GM18519 (cell line): ENCODE measurements at regions not wholly inside any gene's neighbourhood (a gene's known extent, or its start where the extent isn't known, plus 50 kb on each side); places are given as distances from the start of the nearest gene placed in this dataset.

Experiments used
- ATAC-seq: cut with Tn5 transposase; IDR thresholded peaks from one replicate; pipeline ENCODE4 v1.9.1; 2021; ENCODE audit warnings: mild to moderate bottlenecking, moderate library complexity; ENCODE audit not compliant: unreplicated experiment, low FRiP score

DNA sequence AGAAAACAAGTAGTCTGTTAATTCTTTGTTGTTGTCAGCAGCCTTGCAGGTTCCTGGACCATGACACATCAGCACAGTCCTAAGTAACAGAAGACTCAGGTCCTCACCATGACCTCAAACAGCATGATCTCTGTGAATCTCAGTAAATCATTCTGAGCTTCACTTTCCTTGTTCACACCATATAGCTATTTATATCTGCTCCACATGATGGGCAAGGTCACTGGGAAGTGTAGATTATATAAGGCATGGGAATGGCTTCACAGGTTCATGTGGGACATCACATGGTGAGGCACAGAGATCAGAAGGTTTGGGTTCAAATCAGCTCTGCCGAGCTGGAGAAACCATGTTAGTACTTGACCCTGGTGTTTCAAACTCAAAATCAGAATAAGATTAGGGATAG, 245.4 kb upstream of the SPTLC3 start:
- no peak for ATAC-seq

DNA sequence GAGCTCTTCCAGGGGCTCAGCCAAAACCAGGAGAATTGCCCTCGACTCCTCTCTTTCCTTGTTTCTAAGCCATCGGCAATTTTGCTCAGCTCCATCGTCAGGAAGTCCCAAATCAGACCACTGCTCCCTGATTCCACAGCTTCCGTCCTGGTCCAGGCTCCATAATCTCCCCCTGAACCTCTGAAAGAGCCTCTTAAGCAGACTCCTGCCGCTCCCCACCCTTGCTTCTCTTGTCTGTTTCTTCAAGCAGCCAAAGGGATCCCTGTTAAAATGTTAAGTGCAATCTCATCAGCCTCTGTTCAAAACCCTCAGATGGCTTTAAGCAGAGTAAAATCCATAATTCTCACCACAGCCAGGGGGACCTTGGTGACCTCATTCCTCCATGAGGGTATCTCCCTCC, 244.7 kb upstream of the SPTLC3 start:
- no peak for ATAC-seq

DNA sequence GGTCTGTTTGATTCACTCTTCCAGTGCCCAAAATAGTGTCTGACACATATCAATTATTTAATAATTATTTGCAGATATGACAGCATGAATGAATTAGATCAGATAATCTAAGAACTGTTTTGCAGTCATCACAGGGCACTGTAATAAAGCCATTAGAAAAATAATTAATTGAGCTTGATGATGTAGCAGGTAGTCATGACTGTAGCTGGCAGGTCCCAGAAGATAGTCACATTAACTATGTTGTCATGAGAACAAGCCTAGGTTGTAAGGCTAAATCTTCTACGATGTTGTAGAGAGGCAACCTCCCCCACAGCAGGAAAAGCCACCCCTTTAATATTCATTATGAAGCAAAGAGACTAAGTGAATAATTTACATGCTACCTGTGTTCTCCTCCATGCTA, 243.9 kb upstream of the SPTLC3 start:
- no peak for ATAC-seq

DNA sequence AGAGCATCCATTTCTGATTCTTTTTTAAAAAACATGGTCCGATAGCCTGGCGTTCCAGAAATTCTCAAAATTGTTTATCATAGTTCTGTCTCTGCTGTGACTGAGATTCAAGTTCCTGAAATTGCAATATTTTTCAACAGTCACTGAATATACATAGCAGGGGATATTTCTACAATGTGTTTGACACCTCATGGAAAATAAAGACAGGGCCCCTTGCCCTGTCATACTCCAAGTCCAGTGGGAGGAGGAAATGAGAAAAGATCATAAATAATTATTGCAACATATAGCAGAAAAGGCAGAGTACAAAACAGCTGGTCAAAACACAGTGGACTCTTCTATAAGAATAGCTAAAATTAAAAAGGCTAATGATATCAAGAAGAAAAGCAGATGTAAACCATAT, 234.8 kb upstream of the SPTLC3 start:
- no peak for ATAC-seq

DNA sequence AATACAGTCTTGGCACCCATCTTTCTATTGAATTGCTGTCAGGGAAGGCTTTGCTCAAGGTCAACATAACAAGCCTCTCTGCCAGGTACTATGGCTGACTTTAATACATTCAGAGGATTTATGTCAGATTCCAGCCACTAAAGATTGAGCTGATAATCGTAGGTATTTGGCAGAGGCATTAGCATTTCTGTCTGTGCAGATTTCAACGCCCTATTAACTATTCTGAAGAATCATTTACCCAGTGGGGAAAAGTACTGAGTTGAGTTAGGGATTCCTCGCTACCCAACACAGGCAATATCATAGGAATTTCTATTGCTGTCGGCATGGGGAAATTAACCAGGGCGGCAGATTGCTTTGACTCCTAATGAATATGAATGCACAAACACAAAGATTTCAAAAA, 233.7 kb upstream of the SPTLC3 start:
- no peak for ATAC-seq

DNA sequence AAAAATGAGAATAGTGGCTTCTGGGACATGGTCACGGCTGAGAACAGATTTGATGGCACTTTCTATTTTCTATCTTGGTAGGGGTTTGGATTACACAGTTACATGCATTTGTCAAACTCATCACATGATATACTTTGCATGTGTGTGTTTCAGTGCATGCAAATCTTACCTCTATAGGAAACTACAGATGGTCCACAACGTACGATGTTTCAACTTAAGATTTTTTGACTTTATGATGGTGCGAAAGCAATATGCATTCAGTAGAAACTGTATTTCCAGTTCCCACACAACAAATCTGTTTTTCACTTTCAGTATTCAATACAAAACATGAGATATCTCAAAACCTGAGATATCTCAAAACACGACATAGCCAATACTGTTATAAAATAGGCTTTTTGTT, 231.8 kb upstream of the SPTLC3 start:
- no peak for ATAC-seq

DNA sequence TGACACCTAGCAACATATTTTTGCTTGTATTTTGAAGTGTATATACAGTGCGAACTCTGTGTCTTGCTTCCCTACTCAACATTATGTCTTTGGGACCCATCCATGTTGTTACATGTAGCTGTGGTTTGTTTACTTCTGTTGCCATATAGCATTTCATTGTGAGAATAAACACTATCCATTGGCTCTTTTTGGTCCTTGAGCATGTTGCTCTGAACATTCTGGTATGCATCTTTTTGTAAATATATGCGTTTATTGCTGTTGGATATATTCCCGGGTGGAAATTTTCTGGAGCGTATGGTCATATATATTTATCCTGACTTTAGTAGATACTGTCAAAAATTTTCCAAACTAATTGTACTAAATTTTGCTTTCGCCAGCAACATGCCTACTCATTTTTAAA, 222.5 kb upstream of the SPTLC3 start:
- no peak for ATAC-seq

DNA sequence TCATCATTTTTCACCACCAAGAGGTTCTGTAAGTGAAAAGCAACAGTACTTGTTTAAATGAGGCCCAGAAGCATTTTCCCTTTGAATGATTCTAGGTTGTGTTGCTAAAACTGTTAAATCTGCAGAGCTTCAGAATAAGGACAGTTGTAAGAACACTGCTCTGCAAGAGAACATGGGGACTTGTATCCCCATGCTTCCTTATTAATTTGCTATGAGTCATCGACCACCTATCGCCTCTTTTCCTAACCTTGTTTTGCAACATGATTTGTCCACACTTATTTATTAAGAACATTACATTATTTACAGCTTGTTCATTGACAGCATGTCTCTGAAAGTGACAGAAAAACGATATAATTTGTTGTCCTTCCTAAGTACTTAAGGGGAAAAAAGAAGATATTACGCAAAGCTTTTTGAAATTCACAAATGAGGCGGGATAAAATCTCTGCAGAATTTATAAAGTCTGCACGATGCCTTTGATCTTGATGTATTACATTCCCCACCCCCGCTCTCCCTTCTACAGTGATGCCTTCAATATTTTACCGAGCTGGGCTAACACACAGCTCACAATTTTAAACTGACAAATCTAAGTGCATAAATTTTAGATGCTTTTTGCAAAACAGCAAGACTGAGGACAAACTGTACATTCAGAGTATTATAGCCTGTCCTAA, 220.0 kb upstream of the SPTLC3 start:
- ATAC-seq, result no peak

DNA sequence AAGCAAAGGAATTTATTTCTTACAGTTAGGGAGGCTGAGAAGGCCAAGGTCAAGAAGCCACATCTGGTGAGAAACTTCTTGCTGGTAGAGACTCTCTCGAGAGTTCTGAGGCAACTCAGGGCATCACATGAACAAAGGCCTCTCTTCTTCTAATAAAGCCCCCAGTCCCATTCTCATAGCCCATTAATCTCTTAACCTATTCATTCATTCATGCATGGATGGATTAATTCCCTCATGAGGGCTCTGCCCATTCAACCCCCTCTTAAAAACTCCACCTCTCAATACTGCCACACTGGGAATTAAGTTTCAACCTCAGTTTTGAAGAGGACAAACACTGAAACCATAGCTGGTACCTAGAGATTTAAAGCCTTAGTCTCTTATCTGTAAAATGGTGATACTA, 217.9 kb upstream of the SPTLC3 start:
- ATAC-seq, result no peak

DNA sequence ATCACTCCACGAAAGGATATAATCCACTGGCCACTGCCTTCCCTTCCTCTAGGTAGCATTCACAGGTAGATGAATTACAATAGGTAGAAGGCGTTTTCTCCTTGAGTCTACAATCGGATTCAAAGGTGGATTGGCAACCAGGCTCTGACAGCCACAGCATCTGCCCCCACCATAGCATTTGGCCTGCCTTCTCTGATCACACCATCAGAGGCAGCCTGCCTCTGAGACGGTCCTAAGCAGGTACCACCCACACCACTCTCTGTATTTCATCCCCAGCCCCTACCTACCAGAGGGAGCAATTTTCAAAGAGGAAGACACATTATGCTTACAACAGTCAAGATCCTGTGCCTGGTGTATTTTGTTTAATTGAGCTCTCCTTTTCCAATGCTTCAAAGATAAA, 210.5 kb upstream of the SPTLC3 start:
- ATAC-seq, result no peak

DNA sequence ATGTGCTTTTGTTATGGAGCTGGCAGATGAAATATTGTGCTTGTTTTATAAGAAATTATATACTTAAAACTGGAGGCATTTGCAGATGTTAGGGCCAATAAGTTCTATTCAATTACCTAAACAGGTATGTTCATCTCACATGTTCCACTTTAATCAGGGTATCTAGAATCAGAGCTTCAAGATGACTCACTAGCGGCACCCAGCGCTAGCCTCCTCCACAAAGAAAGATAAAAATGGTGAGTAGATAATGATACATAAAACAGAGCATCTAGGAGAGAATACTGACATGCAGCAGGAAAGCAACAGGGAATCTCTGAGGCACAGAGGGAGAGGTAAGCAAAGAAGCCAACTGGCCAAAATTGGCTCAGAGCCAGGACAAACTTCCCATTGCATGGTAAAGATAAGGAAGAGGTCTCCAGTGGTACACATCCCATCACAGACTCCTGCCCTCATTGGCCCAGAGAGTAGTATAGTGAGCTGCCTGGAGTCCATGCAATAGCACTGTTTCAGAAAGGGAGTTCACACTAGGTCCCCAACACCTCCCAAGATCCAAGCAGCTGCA, 200.7 kb upstream of the SPTLC3 start:
- ATAC-seq, result no peak

DNA sequence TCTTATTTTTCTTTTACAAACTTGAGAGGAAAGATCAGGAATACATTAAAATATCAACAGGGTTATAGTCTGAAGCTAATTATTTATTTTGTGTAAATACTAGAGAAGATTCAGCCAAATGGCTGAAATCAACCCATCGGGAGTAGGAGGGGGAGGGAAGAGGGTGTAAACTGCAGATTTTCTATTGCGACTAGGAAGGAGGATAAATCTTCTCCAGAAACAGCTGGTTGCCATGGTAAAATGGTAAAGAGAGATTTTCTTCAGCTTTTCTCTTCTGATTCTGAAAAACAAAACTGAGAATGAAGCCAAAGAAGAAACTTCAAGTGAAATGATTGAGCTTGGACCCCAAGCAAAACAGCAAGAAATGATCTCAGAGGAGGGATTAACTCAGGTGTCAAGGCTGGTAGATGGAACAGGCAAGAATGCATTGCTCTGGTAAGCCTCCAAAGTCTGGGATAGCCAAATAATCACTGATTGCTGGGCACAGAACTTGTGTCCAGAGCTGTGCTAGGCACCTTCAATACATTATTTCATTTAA, 193.5 kb upstream of the SPTLC3 start:
- no peak for ATAC-seq

DNA sequence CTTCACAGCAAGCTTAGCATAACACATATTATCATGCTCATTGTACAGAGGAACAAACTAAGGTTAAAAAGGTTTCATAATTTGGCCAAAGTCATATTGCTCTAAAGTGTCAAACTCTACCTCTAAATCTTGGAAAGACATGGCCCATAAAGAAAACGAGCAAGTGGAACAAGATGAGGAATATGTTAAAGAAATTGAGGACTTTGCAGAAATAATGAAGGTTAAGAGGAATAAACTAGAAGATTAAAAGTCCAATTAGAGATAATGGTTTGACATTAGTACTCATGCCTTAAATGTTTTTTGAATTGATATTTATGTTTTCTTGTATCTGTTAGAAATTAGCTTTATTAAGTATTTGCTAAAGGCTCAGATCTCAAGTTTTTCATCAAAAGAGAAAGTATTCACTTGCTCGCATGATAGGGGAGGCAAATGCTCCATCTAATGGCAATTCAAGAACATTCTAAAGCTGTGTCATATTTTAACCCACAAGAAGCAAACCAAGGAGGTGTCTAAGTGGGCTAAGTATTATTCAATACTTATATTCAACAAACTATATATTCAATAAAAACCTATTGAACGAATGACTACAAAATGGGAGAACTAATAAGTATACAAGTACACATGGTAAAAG, 192.9 kb upstream of the SPTLC3 start:
- no peak for ATAC-seq

DNA sequence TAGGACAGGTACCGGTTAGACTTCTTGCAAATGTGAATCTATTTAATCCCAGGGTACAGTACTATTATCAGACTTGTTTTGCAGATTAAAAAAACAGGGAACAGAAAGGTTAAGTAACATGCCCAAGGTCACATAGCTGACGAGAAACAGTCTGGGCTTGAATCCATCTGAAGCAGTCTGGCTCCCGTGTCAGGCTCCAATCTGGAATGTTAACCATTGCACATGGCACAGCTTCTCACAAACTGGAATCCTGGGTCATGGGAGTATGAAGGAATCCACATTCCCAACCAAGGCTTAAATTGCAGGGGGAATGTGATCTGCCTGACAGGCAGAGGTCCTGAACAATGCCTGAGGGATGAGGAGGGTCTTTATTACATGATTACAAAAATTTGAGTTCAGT, 187.5 kb upstream of the SPTLC3 start:
- no peak for ATAC-seq

DNA sequence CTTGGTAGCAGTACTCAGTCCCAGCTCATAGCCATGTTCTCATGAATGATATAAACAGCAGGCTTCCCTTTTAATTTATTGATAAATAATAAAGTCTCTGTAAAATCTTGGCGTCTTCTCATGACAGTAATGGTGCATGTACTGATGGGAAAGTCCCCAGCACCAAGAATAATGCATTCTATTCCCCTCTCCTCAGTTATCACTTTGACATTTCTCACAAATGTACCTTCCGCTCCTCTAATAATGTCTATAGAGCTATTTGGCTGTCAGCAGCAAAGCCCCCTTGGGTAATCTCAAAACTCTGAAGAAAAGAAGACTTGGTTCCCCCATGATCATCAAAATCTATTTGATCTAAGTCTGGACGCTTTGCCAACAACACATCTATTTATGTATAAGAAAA, 185.0 kb upstream of the SPTLC3 start:
- no peak for ATAC-seq

DNA sequence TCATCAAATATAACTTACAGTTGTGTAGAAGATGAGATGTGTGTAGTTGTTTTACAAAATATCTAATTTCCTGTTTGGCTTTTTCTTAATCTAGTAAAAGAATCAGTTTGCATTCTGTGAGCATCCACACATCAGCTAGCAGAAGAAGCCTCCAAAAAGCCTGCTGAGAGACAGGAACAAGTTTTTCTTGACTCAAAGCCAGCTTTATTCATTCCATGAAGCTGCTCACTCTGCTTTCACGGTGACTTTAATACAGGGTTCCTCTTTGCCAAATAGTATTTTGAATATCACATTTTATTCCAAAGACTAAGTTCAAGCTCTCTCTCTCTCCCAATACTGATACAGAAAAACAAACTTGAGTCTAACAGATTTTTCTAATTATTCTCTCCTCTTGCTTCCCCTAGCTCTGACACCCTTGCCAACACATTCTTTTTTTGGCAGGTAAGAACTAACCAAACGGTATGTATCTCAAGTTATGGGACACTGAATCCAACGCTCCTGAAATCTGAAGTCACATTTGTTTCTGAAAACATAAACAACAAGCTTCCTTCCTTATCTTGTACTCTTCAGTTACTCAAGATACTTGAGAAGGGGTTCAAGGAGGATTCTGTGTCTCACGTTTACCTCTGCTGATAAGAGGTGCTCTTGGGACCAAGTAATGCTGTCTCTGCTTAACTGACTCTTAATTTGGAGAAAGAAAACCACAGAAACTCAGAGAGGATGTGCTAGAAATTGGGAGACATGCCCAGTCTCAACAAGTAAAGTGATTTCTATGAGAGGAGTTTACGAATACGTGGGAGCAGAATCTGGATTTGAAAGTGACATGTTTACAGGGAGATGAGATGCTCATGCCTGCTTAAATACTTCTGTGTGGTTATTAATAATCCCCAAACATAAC, 184.2 kb upstream of the SPTLC3 start:
- no peak for ATAC-seq

DNA sequence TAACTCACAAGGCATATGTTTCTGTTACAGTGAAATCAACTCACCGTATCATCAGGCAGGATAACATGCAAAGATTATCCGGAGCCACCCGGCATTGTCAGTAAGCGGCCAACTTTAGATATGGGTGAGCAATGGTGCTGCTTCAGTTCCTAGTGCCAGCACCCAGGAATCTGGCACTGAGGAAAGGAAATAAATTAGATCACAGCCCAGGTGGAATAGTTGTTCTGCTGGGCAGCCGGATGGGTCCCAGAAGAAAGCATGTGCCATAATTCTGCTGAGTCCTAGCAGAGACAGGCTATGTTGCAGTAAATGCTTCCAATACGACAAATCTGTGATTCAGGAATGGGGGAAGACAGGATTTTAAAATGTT, 183.6 kb upstream of the SPTLC3 start:
- no peak for ATAC-seq

DNA sequence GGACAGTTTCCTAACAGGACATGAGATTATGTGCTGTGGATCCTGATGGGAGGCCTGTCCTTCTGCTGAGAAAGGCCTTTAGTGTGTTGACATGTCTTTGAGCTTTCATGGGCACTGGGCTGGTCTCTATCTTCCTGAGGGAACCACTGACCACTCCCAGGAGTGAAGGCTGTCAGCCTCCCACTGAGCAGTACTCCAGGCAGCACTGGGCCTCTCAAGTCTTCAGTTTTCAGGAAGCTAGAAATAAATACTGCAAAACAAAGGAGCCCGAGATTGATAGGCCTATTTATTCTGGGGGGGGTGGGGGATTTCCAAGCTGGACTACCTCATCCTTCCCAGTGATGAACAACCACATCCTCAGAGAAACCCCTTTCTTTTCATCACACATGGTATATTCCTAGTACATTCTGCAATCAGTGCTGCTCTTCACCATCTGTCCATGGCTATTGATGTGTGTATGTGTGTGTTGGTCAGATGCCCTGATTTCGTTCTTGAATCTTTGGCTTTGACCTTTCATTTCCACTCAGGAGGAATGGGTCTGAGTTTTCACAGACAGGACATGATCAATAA, 180.9 kb upstream of the SPTLC3 start:
- ATAC-seq, result no peak

DNA sequence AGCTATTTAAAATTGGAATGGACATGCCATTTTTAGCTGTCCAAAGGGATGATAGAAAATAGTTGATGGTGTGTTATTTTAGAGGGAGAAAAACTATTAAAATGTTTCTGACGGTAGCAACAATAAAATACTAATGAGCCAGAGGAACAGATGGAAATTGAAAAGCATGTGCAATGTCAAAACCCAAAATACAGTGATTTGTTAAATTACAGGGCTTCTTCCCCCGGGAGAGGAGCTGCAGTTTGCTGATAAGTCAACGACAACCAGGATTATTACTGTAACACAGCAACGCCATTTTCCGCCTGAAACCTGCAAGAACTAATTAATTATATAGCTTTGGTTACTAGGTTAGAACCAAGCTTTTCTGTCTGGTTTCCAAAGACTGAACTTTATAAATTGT, 179.6 kb upstream of the SPTLC3 start:
- ATAC-seq, result no peak

DNA sequence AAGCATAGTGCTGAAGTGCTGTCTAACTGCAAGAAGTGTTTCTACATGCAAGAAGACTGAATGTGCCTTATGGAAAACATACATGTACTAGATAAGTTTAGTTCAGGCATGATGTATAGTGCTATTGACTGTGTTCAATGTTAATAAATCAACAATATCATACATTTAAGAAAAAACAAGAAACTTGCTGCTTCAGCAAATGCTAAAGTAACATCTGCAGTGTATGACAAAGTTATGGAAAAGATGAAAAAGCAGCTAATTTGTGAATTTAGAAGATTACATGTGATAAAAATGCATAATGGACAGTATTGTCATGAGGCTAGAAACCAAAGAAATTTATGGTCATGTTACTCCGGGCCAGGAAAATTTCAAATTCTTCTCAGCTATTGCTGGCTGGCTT, 174.9 kb upstream of the SPTLC3 start:
- ATAC-seq, result no peak

DNA sequence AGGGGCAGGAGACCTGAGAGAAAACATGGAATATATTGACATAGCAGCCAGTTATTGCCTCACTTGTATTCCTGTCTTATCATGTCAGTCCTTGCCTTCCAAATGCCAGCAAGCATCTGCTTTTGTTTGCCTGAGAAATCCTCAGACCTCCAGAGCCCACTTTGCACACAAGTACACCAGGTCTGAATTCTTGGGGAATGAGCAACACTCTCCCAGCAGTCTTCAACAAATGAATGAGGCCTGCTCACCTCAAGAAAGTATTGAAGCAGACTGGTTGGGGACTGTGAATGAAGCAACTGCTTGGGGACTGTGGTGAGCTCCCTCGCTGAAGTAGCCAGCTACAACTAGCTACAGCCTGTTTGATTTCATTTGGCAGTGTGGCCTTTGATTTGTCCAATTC, 172.8 kb upstream of the SPTLC3 start:
- no peak for ATAC-seq
